Common myeloid progenitor, CD34-positive (primary cell): ENCODE measurements at regions not wholly inside any gene's neighbourhood (a gene's known extent, or its start where the extent isn't known, plus 50 kb on each side); places are given as distances from the start of the nearest gene placed in this dataset.
A peak's percentile ranks its signal among the peaks of the same experiment; 100 is the strongest.

Source experiments
- CTCF ChIA-PET: fragments of 350-600 bp; sonication (Branson Sonifier 250); formaldehyde crosslinking; loops from one replicate; lab custom pipeline; 2021; ENCODE audit warnings: antibody characterized with exemption; lab: Charles Lee
- POLR2A ChIA-PET: fragments of 350-600 bp; sonication (Branson Sonifier 250); formaldehyde crosslinking; loops from one replicate; lab custom pipeline; 2021; ENCODE audit warnings: antibody characterized with exemption; lab: Charles Lee
- DNase-seq, 3 donors: peaks; one replicate each; pipeline versions ENCODE4 v3.0.0 to v3.0.0-alpha.2; 2013
- H3K27ac ChIP-seq, 2 experiments: 1 replicate in 1 of 2; 2 replicates in 1 of 2; pipeline ENCODE4 v1.7.0; 2013; ENCODE audit warnings: inconsistent platforms in 2 of 2, low read length in 2 of 2, mild to moderate bottlenecking in 2 of 2, low read depth in 1 of 2, moderate library complexity in 1 of 2; ENCODE audit not compliant: severe bottlenecking in 2 of 2, insufficient read depth in 1 of 2, poor library complexity in 1 of 2
- H3K27me3 ChIP-seq, 5 experiments: replicated peaks in 2 of 5; 1 replicate in 3 of 5; 2 replicates in 2 of 5; pipeline versions ENCODE4 v1.6.1 to v1.7.0; 2013; ENCODE audit warnings: low read length in 4 of 5, mild to moderate bottlenecking in 2 of 5, moderate library complexity in 2 of 5, inconsistent platforms in 1 of 5; ENCODE audit not compliant: insufficient read depth in 5 of 5, control insufficient read depth in 4 of 5
- H3K36me3 ChIP-seq, 4 experiments: 1 replicate in 2 of 4; 2 replicates in 2 of 4; pipeline versions ENCODE4 v1.6.1 to v1.7.0; 2013; ENCODE audit warnings: low read length in 3 of 4, control low read depth in 1 of 4, mild to moderate bottlenecking in 1 of 4; ENCODE audit not compliant: control insufficient read depth in 4 of 4, insufficient read depth in 4 of 4
- H3K4me1 ChIP-seq, 4 experiments: 1 replicate in 3 of 4; 2 replicates in 1 of 4; pipeline versions ENCODE4 v1.6.1 to v1.7.1; 2013; ENCODE audit warnings: low read length in 3 of 4, mild to moderate bottlenecking in 3 of 4, control low read depth in 1 of 4, inconsistent platforms in 1 of 4, moderate library complexity in 1 of 4; ENCODE audit not compliant: control insufficient read depth in 4 of 4, insufficient read depth in 4 of 4; ENCODE audit errors: control extremely low read depth in 1 of 4
- H3K4me3 ChIP-seq, 7 experiments: 1 replicate in 4 of 7; 2 replicates in 3 of 7; pipeline versions ENCODE4 v1.5.1 to v1.7.0; 2013; ENCODE audit warnings: mild to moderate bottlenecking in 7 of 7, low read length in 6 of 7, moderate library complexity in 6 of 7, inconsistent platforms in 2 of 7, low read depth in 2 of 7, control low read depth in 1 of 7; ENCODE audit not compliant: insufficient read depth in 4 of 7, control insufficient read depth in 1 of 7; ENCODE audit errors: extremely low read depth in 1 of 7
- H3K9me3 ChIP-seq, 5 experiments: 1 replicate in 4 of 5; 2 replicates in 1 of 5; pipeline versions ENCODE4 v1.6.1 to v1.7.1; 2013; ENCODE audit warnings: low read length in 4 of 5, mild to moderate bottlenecking in 2 of 5, inconsistent platforms in 1 of 5, low read depth in 1 of 5, moderate library complexity in 1 of 5; ENCODE audit not compliant: control insufficient read depth in 4 of 5, insufficient read depth in 2 of 5; ENCODE audit errors: control extremely low read depth in 1 of 5
- WGBS: methylation state at CpG from one replicate; pipeline ENCODE4 v1.1.5; 2013; ENCODE audit not compliant: insufficient coverage; 5-methylcytosine and 5-hydroxymethylcytosine counted together

GRCh38 chr1:87558921-87559320, 230.2 kb downstream of the LMO4 start:
- Histone ChIP-seq H3K27me3 (no peaks in the 10 kb centered on the region), H3K4me1 (no peaks in the 10 kb centered on the region), H3K36me3 (no peaks in the 10 kb centered on the region), H3K4me3 (no peak overlapping the region), H3K27ac (no peak overlapping the region), H3K9me3 (peaks cover 0 to 2% (median 0%) of the 10 kb centered on the region in 5 experiments)
- no CpG with 5 or more reads among the region's 3 CpGs for WGBS
- CTCF ChIA-PET: no interaction called here
- POLR2A ChIA-PET: no interaction called here
- DNase-seq: no peak

DNA sequence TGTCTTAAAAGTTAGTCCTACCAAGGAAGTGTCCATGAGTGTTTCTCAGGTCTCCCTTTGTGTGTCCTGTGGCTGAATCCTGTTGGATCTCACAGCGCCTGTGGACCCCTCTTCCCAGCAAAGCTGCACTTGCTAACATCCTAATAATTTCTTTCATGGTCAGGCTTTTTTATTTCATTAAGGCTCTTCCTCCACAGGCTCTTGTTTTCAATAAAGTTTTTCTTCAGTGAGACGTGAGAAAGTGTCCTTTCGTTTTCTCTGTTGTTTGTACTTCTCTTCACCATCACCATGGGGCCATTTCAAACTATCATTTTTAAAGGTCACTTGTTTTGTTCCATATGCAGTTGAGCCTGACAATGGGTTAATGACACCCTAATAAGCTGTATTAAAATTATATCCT, 231.5 kb downstream of the LMO4 start:
- peaks cover 0 to 2% (median 0%) of the 10 kb centered on the region in 5 experiments for H3K9me3 ChIP-seq
- no peaks in the 10 kb centered on the region for H3K36me3 ChIP-seq
- H3K27me3 ChIP-seq: no peaks in the 10 kb centered on the region
- CTCF ChIA-PET: no interaction called here
- no peak for DNase-seq
- POLR2A ChIA-PET: no interaction called here
- H3K4me3 ChIP-seq: no peak overlapping the region
- 94% methylated on average over 3 of the region's 3 CpGs for WGBS
- no peak overlapping the region for H3K27ac ChIP-seq
- no peaks in the 10 kb centered on the region for H3K4me1 ChIP-seq

DNA sequence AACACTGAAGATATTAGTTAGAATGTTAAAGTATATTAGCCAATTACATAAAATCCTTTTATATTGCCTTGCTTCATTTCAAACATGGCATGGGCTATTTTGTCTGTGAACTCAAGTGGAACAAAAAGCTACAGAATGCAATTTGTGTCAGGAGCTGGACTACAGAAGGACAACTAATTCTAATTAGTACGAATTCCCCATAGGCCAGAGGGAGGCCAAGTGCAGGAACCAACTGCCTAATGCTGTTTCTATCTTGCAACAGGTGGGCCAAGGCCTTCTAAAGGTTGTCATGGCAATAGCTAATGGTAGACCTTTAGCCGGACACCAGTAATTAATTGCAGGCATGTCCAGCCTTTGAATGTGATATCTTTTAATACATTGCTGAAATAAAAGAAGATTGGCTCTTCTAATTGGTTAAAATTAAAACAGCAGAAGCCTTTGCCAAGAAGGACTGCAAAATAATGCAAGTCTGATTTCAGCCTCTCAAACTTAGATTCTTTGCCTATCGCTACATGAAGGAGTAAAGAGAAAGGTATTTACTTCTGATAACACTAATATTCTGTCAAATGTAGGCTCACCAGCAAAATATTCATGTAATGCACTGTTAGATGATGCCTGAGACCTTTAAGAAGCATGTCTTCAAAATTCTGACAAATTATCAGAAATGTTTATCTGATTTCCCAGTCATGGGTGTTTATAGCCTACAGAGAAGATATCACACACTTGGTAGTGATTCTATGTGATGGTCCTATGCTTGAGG, 232.1 kb downstream of the LMO4 start:
- Histone ChIP-seq H3K27me3 (no peaks in the 10 kb centered on the region), H3K4me1 (no peaks in the 10 kb centered on the region), H3K27ac (no peak overlapping the region), H3K9me3 (no peaks in the 10 kb centered on the region), H3K36me3 (no peaks in the 10 kb centered on the region), H3K4me3 (no peak overlapping the region)
- POLR2A ChIA-PET: interaction anchor here (0.6 kb wide), 1 partner anchor 231 kb away, joined by 4 read pairs; no protein-coding TSS in a partner anchor
- CTCF ChIA-PET: interaction anchor here (0.6 kb wide), 1 partner anchor 254 kb away, joined by 3 read pairs; no protein-coding TSS in a partner anchor
- 96% methylated on average over 2 of the region's 3 CpGs for WGBS
- DNase-seq: no peak

GRCh38 chr1:87563211-87563610, 234.5 kb downstream of the LMO4 start:
- Histone ChIP-seq H3K4me1 (no peaks in the 10 kb centered on the region), H3K27me3 (no peaks in the 10 kb centered on the region), H3K9me3 (no peaks in the 10 kb centered on the region), H3K4me3 (no peak overlapping the region), H3K36me3 (no peaks in the 10 kb centered on the region), H3K27ac (no peak overlapping the region)
- DNase-seq: no peak
- 100% methylated on average over 3 of the region's 4 CpGs for WGBS
- ChIA-PET POLR2A (no interaction called here), CTCF (no interaction called here)

DNA sequence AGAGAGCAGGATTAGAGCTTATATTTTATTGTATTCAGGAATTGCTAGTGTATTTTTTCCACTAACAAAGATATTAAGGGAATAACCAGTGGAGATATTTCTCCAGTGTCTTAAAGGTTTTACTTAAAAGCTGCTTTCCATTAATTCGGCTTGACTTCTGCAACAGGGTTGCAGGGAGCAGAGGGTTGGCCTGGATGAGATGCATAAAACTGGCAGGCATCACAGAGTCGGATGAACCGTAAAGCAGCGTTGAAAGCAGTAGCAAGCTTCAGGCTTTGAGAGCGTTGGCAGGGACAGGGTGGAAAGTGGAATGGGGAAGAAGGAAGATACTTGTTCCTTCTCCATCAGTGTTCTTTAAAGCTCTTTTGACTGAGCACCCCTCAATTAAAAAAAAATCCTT, 237.2 kb downstream of the LMO4 start:
- POLR2A ChIA-PET: no interaction called here
- no peak for DNase-seq
- 100% methylated on average over 5 of the region's 5 CpGs for WGBS
- Histone ChIP-seq H3K9me3 (no peaks in the 10 kb centered on the region), H3K36me3 (no peaks in the 10 kb centered on the region), H3K4me3 (no peak overlapping the region), H3K27ac (no peak overlapping the region), H3K27me3 (no peaks in the 10 kb centered on the region), H3K4me1 (no peaks in the 10 kb centered on the region)
- CTCF ChIA-PET: interaction anchor here (1.4 kb wide), 1 partner anchor 10 kb away, joined by 5 read pairs; no protein-coding TSS in a partner anchor

GRCh38 chr1:87568005-87568404, 239.3 kb downstream of the LMO4 start:
- CTCF ChIA-PET: interaction anchor here (0.6 to 1.4 kb wide), 2 partner anchors 17 to 105 kb away, joined by 3 read pairs; no protein-coding TSS in a partner anchor
- 100% methylated on average over 1 of the region's 4 CpGs for WGBS
- no peaks in the 10 kb centered on the region for H3K4me1 ChIP-seq

GRCh38 chr1:87568911-87569310, 240.2 kb downstream of the LMO4 start:
- POLR2A ChIA-PET: no interaction called here
- Histone ChIP-seq H3K27me3 (no peaks in the 10 kb centered on the region), H3K36me3 (no peaks in the 10 kb centered on the region), H3K4me3 (no peak overlapping the region), H3K4me1 (no peaks in the 10 kb centered on the region), H3K27ac (no peak overlapping the region), H3K9me3 (no peaks in the 10 kb centered on the region)
- WGBS: 53% methylated on average over 3 of the region's 3 CpGs
- DNase-seq: peak in 2 of 3 donors; percentile 4
- CTCF ChIA-PET: interaction anchor here (1.4 kb wide), 1 partner anchor 16 kb away, joined by 3 read pairs; no protein-coding TSS in a partner anchor

More at GRCh38 chr1:87568005-87568404, 239.3 kb downstream of the LMO4 start:
- Histone ChIP-seq H3K27me3 (no peaks in the 10 kb centered on the region), H3K4me3 (no peak overlapping the region), H3K27ac (no peak overlapping the region), H3K9me3 (no peaks in the 10 kb centered on the region), H3K36me3 (no peaks in the 10 kb centered on the region)
- POLR2A ChIA-PET: no interaction called here
- no peak for DNase-seq
